NCI-H446 treated with DMSO at 0.1 percent for 48 hours (cell line): ENCODE measurements at regions not wholly inside any gene's neighbourhood (a gene's known extent, or its start where the extent isn't known, plus 50 kb on each side); places are given as distances from the start of the nearest gene placed in this dataset.

Experiments used
- DNase-seq: peaks from one replicate; lab custom pipeline; 2025; lab: John Stamatoyannopoulos, UW

GRCh38 chr10:61089251-61089650 is 145.3 kb upstream of the RHOBTB1 start:
- no peak for DNase-seq

- DNase-seq = no peak
Observed at GRCh38 chr10:61084493-61084892, 140.5 kb upstream of the RHOBTB1 start.

- DNase-seq = peak; percentile 67
Observed at GRCh38 chr10:61081301-61081700, 137.3 kb upstream of the RHOBTB1 start.

GRCh38 chr10:61078542-61079275 is 134.7 kb upstream of the RHOBTB1 start:
- DNase-seq = no peak

GRCh38 chr10:61076572-61077114 is 132.7 kb upstream of the RHOBTB1 start:
- DNase-seq = no peak

- no peak for DNase-seq
Observed at GRCh38 chr10:61073391-61073790, 129.4 kb upstream of the RHOBTB1 start.

- DNase-seq = no peak
Observed at GRCh38 chr10:61071580-61071979, 127.6 kb upstream of the RHOBTB1 start.

- no peak for DNase-seq
Observed at GRCh38 chr10:61068471-61068870, 124.5 kb upstream of the RHOBTB1 start.

GRCh38 chr10:61067671-61068336 is 123.8 kb upstream of the RHOBTB1 start:
- DNase-seq = no peak

- no peak for DNase-seq
Observed at GRCh38 chr10:61066661-61067344, 122.8 kb upstream of the RHOBTB1 start.

- DNase-seq = no peak
Observed at GRCh38 chr10:61065051-61065450, 121.1 kb upstream of the RHOBTB1 start.

- DNase-seq = no peak
Observed at GRCh38 chr10:61064356-61064755, 120.4 kb upstream of the RHOBTB1 start.

- DNase-seq = no peak
Observed at GRCh38 chr10:61063901-61064300, 119.9 kb upstream of the RHOBTB1 start.

GRCh38 chr10:61063034-61063433 is 119.0 kb upstream of the RHOBTB1 start:
- peak; percentile 83 for DNase-seq

- DNase-seq = no peak
Observed at GRCh38 chr10:61061923-61062504, 118.0 kb upstream of the RHOBTB1 start.

GRCh38 chr10:61059636-61060035 is 115.7 kb upstream of the RHOBTB1 start:
- no peak for DNase-seq

GRCh38 chr10:61052469-61053205 is 108.7 kb upstream of the RHOBTB1 start:
- no peak for DNase-seq

GRCh38 chr10:61051344-61051743 is 107.4 kb upstream of the RHOBTB1 start:
- DNase-seq = no peak

GRCh38 chr10:61050120-61050745 is 106.2 kb upstream of the RHOBTB1 start:
- no peak for DNase-seq

GRCh38 chr10:61049386-61049785 is 105.4 kb upstream of the RHOBTB1 start:
- peak; percentile 23 for DNase-seq
